ENCODE measurements at regions not wholly inside any gene's neighbourhood (a gene's known extent, or its start where the extent isn't known, plus 50 kb on each side); places are given as distances from the start of the nearest gene placed in this dataset.
A peak's percentile ranks its signal among the peaks of the same experiment; 100 is the strongest.
"Not testable (repeated sequence)": the region's sequence is repeated elsewhere in the genome, so short reads cannot be mapped to it uniquely, and the experiment has no call there.

GRCh38 chr7:127478024-127478355 lies 85.5 kb upstream of the ZNF800 start:
- DNase-seq (ENCODE audit: low read depth): no peak
- TF ChIP-seq CTCF (IDR thresholded peaks at IDR 0.05; ENCODE audit: insufficient read depth, low read length): no peak
- H3K4me3 ChIP-seq (ENCODE audit: low read depth, low read length): no peak overlapping the region

GRCh38 chr7:127477295-127478023 lies 85.0 kb upstream of the ZNF800 start:
- H3K4me3 ChIP-seq (ENCODE audit: low read depth, low read length): no peak overlapping the region
- DNase-seq (ENCODE audit: low read depth): no peak
- no peak for TF ChIP-seq CTCF (IDR thresholded peaks at IDR 0.05; ENCODE audit: insufficient read depth, low read length)

- no peak for TF ChIP-seq CTCF (IDR thresholded peaks at IDR 0.05; ENCODE audit: insufficient read depth, low read length)
- no peak for DNase-seq (ENCODE audit: low read depth)
- H3K4me3 ChIP-seq (ENCODE audit: low read depth, low read length): no peak overlapping the region
Observed at GRCh38 chr7:127476618-127477017, 84.1 kb upstream of the ZNF800 start.

GRCh38 chr7:127474457-127474856 lies 81.9 kb upstream of the ZNF800 start:
- no peak for TF ChIP-seq CTCF (IDR thresholded peaks at IDR 0.05; ENCODE audit: insufficient read depth, low read length)
- DNase-seq (ENCODE audit: low read depth): peak; percentile 2
- no peak overlapping the region for H3K4me3 ChIP-seq (ENCODE audit: low read depth, low read length)

- DNase-seq (ENCODE audit: low read depth): no peak
- no peak for TF ChIP-seq CTCF (IDR thresholded peaks at IDR 0.05; ENCODE audit: insufficient read depth, low read length)
- H3K4me3 ChIP-seq (ENCODE audit: low read depth, low read length): no peak overlapping the region
Observed at GRCh38 chr7:127473409-127473808, 80.9 kb upstream of the ZNF800 start.

GRCh38 chr7:127460077-127460476 lies 67.6 kb upstream of the ZNF800 start:
- TF ChIP-seq CTCF (IDR thresholded peaks at IDR 0.05; ENCODE audit: insufficient read depth, low read length): no peak
- no peak for DNase-seq (ENCODE audit: low read depth)
- H3K4me3 ChIP-seq (ENCODE audit: low read depth, low read length): no peak overlapping the region

- H3K4me3 ChIP-seq (ENCODE audit: low read depth, low read length); DNase-seq (ENCODE audit: low read depth): not testable (repeated sequence)
Observed at GRCh38 chr7:127451258-127451657, 58.8 kb upstream of the ZNF800 start.
